Right lobe of liver (tissue), 4 donors: ENCODE measurements at regions not wholly inside any gene's neighbourhood (a gene's known extent, or its start where the extent isn't known, plus 50 kb on each side); places are given as distances from the start of the nearest gene placed in this dataset.

Experiments
- POLR2A ChIP-seq: fragments of 450-650 bp; IDR thresholded peaks from one replicate; pipeline ENCODE4 v1.6.1; 2017; ENCODE audit warnings: antibody characterized with exemption, mild to moderate bottlenecking
- TF ChIP-seq, protein P1 (sequence below), 4 donors: fragments of 200-600 bp in 3 of 4; fragments of 450-650 bp in 1 of 4; IDR thresholded peaks; one replicate each; pipeline versions ENCODE4 v1.5.1 to v1.8.0; 2016 to 2022; ENCODE audit warnings: antibody characterized with exemption in 4 of 4, mild to moderate bottlenecking in 2 of 4
- donor health status: DM: no; HTN: no; CAD: no.
- donor health status: DM: no; HTN: no; CAD: no.
- donor health status: DM: no; HTN: yes; CAD: no.

DNA sequence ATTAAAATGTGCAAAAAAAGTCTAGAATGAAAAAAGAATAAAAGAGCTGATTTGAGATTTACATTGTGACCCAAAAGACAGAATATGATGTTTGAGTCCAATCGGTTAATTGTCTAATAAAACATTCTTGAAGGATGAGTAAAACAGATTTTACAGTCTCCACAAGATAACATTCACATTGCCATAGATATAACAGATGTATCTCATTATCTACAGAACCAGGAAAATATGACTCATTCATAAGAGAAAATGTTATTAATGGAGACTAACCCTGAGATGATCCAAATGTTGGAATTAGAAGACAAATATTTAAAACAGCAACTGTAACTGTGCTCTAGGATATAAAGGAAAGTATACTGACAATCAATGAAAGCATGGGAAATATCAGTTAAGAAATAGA lies 141.7 kb downstream of the RFX6 start:
- TF ChIP-seq, protein P1, sequence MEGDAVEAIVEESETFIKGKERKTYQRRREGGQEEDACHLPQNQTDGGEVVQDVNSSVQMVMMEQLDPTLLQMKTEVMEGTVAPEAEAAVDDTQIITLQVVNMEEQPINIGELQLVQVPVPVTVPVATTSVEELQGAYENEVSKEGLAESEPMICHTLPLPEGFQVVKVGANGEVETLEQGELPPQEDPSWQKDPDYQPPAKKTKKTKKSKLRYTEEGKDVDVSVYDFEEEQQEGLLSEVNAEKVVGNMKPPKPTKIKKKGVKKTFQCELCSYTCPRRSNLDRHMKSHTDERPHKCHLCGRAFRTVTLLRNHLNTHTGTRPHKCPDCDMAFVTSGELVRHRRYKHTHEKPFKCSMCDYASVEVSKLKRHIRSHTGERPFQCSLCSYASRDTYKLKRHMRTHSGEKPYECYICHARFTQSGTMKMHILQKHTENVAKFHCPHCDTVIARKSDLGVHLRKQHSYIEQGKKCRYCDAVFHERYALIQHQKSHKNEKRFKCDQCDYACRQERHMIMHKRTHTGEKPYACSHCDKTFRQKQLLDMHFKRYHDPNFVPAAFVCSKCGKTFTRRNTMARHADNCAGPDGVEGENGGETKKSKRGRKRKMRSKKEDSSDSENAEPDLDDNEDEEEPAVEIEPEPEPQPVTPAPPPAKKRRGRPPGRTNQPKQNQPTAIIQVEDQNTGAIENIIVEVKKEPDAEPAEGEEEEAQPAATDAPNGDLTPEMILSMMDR (IDR thresholded peaks at IDR 0.05), result no peak
- TF ChIP-seq POLR2A, result no peak
